Retina (tissue), 1 donor: ENCODE measurements at regions not wholly inside any gene's neighbourhood (a gene's known extent, or its start where the extent isn't known, plus 50 kb on each side); places are given as distances from the start of the nearest gene placed in this dataset.

Experiments used
- DNase-seq: peaks from one replicate; pipeline ENCODE4 v3.0.0-alpha.2; 2016

GRCh38 chr16:72501739-72502593 is 330.0 kb upstream of the PMFBP1 start:
- peak; percentile 68 for DNase-seq

GRCh38 chr16:72500545-72500944 is 328.6 kb upstream of the PMFBP1 start:
- DNase-seq: no peak

DNA sequence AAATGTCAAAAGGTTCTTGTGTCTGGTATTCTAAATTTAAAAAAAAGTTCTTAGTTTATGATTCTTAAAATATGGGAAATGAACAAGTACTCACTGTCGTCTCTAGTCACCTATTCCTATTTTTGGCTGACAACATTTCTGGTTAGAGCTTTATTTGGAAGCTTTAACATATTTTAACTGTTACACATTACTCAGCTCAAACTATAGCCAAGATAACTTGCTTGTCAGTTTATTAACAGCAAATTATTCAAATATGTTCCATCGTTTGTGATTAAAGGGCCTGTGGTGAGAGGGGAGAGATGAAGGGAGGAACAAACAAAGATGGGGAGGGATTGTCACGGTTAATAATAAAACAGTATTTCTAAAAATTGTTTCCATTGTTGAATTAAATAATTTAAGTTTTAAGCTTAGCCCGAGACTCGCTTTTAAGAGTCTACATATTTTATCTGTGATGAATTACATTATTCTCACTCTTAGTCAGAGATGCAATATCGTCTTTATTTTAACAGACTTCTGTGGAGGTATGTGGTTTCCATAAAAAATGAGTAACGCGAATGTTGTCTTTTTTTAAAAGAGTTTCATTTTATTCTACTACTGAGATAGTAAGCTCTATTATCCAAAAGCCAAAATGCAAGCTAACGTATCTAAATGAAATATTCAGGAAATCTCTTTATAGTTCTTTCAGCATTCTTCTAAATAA is 321.9 kb upstream of the PMFBP1 start:
- no peak for DNase-seq

- DNase-seq: no peak
Observed at GRCh38 chr16:72487283-72487682, 315.3 kb upstream of the PMFBP1 start.

- DNase-seq: no peak
Observed at GRCh38 chr16:72482695-72483094, 310.7 kb upstream of the PMFBP1 start.

DNA sequence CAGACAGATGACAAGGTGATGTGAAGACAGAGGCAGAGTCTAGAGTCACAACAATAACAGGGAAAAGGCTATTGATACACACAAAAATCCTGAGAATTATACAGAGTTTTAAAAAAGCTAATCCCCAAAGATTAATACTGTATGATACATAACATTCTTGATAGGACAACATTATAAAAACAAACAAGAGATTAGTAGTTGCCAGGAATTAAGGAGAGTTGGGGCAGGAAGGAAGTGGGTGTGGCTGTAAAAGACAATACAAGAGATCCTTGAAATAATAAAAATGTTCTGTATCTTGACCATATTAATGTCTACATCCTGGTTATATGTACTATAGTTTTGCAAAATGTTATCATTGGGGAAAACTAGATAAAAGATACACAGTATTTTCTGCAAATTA is 309.5 kb upstream of the PMFBP1 start:
- DNase-seq: no peak

- DNase-seq: no peak
Observed at GRCh38 chr16:72480911-72481310, 309.0 kb upstream of the PMFBP1 start.

- no peak for DNase-seq
Observed at GRCh38 chr16:72475688-72476087, 303.7 kb upstream of the PMFBP1 start.

GRCh38 chr16:72474501-72475123 is 302.7 kb upstream of the PMFBP1 start:
- DNase-seq: no peak

DNA sequence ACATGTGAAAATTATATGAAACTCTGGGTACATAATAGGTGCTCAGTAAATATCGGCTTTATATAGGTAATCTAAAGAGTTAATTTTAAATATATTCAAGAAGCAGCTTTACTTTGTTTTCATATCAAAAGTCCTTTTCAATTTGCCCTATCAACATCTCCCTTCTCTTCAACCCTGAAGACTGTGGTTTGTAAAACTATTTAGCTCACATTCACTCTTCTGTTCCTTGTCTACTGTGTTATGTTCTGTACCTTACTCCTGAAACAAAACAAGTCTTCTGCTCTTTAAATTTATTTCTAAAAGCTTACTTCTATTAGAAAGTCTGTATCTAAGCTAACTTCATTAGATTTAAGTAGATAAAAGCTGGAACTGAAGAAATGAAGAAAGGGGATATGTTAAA is 301.7 kb upstream of the PMFBP1 start:
- no peak for DNase-seq

GRCh38 chr16:72471317-72471924 is 299.5 kb upstream of the PMFBP1 start:
- DNase-seq: no peak

DNA sequence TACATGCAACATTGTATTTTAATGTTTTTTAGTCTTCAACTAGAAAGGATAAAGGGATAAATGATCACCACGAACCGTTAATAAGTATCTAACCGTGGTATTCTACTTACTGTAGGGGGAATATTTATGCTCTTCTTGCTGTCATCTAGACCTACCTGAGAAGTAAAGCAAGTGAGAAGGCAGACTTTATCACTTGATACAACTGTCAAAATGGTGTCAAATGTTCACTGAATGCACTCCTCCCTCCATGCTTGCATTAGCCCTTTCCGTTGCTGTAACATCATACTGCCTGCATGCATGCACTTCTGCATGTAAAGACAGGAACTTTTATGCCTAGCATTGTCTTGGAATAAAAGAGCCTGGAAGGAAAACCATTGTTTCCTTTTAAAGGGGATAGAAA is 298.6 kb upstream of the PMFBP1 start:
- no peak for DNase-seq

DNA sequence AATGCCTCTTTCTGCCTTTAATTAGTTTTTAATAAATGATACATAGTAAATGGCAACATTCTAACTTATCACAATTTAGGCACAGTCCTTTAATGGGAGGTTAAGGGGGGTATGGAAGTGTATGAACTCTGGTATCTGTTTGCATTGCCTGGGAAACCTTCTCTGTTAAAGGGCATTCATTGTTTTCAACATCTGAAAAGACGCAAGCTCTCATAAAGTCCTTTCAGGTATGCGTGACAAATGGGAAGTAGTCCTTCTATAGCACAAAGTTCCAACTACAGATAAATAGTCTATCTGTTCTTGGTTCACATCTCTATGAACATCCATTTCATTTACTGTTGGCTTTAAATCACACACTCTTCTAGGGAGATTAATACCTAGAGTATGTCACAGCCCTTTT is 298.0 kb upstream of the PMFBP1 start:
- no peak for DNase-seq

- no peak for DNase-seq
Observed at GRCh38 chr16:72468582-72468981, 296.6 kb upstream of the PMFBP1 start.

DNA sequence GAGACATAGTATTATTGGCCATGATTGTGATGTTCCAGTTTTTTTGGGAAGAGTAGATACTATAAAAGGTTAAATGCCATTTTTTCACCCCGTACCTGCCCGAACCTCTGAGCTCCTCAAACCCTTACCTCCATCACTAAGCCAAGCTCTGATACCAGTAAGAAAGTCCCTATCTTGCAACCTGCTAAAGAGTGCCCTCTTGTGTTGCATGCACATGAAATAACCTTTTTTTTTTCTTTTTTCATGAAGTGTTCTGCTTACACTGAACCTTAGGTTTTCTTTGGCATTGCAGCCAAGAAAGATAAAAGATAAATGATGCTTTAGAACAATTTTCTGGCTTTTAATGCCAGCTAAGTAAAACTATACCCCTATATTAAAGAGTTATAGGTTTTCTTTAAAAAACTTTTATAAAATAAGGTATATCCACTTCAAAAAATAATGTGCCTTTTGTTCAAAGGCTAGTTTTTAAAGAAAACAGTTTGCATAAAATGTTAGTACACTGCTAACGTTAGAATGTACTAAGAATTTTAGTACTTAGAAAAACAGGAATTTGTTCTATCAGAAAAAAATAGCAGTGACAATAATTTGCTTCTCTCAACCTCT is 295.3 kb upstream of the PMFBP1 start:
- peak; percentile 54 for DNase-seq

GRCh38 chr16:72464597-72465368 is 292.8 kb upstream of the PMFBP1 start:
- no peak for DNase-seq

DNA sequence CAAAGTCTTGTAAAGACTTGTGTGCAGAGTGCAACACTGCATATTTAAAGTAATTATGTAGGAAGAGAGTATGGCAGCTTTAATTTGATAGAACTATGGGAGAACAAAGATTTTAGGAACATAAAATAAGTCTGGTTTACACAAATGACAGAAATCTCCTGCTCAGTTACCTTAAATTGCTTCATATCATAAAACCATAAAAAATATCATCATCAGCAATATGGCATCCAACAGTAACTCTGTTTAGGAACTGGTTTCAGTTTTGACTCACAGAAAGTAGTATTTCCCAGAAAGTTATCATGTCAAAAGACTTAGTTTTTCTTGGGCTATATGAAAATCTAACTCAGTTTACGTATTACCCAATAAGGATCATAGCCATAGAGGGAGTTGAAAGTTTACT is 292.1 kb upstream of the PMFBP1 start:
- DNase-seq: no peak

DNA sequence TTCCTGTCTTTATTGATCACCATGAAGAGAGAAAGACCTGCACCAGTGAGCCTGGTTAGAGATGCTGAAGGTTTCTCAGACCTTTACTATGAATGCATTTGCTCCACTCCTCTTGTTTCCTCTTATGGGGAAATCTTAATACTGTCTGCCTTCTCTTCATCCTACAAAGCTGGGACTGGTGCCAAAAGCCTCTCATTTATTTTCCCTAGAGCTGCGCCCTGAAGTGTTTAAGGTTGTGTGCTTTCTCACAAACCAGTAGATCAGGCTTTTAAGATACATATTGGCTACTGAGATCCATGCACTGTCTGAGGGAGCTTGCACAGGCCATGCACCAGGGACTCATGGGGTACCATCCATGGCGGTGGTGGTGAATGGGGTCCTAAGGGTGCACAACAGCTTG is 286.1 kb upstream of the PMFBP1 start:
- no peak for DNase-seq

- no peak for DNase-seq
Observed at GRCh38 chr16:72457243-72457940, 285.4 kb upstream of the PMFBP1 start.

- no peak for DNase-seq
Observed at GRCh38 chr16:72455743-72456659, 284.0 kb upstream of the PMFBP1 start.
